GM18499 (cell line): ENCODE measurements at regions not wholly inside any gene's neighbourhood (a gene's known extent, or its start where the extent isn't known, plus 50 kb on each side); places are given as distances from the start of the nearest gene placed in this dataset.
"Not testable (repeated sequence)": the region's sequence is repeated elsewhere in the genome, so short reads cannot be mapped to it uniquely, and the experiment has no call there.

ENCODE experiments used
- ATAC-seq: cut with Tn5 transposase; IDR thresholded peaks from one replicate; pipeline ENCODE4 v1.9.1; 2021; ENCODE audit warnings: moderate number of reproducible peaks; ENCODE audit not compliant: insufficient read depth, unreplicated experiment

DNA sequence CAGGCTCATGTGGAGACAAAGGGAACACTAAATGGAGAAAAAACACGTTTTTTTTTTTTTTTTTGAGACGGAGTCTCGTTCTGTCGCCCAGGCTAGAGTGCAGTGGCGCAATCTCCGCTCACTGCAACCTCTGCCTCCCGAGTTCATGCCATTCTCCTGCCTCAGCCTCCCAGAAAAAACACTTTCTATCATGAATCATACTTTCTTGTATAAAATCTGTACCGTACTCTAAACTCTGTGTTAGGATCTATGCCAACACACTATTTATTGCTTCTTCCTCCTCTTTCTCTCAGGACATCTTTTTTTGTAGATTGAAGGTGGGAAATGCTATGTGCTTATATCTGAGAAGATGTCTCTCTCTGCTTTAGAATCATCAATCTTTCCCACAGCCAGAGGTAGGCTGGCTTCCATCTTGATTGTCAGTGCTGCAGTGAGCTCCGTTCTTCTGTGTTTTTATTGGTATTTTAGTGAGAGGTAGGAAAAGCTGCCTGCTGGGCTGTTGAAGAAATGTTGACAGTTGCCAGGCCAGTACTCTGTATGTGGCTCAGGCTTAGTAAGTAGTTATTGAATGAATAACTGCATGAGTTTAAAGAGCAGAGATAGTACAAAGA is 101.1 kb downstream of the GPR85 start:
- no peak for ATAC-seq

DNA sequence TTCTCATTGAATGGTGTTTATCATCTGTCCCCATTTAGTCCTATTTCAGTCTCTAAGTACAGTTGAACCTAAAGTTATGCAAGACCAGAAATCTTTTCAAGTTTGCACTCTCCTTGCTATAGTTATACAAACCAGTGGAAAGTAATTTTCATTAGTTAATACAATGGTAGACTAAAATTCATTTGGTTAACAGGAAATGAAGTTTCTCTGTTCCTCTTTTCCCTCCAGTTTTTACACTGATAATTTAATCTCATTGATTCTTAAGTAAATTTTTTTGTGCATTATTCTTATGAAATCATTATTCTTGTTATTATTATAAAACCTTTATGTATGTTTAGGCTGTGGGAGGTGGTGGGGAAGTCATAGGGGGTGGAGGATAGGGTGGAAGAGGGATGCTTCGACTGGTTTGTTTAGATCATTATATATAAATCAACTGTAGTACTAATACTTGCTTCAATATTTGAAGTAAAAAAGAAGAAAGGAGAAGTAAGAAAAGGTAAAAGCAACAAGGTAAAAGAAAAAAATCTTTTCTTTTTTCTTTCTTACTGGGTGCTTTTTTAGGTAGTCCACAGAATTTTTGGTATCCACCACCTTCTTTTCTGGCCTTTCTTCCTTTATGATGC is 104.1 kb downstream of the GPR85 start:
- peak; percentile 64 for ATAC-seq

GRCh38 chr7:112981966-112982365 is 104.7 kb downstream of the GPR85 start:
- ATAC-seq = peak; percentile 9

DNA sequence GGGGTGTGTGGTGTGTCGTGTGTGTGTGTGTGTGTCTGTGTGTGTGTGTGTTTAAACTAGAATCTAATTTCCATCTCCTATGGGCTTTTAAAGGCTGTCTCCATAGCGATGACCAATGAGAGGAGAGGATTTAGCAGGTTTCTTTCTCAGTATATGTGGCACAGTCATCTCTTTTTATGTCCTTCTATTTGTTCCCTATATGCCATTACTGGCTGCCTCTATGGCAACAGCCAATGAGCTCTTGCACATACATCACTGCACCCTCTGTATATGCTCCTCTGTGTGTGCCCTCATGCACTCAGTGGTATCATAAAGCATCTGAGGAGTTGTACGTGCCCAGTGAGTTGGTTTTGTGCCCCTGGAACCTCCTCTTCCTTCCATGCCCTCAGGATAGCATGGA is 107.6 kb downstream of the GPR85 start:
- not testable (repeated sequence) for ATAC-seq

DNA sequence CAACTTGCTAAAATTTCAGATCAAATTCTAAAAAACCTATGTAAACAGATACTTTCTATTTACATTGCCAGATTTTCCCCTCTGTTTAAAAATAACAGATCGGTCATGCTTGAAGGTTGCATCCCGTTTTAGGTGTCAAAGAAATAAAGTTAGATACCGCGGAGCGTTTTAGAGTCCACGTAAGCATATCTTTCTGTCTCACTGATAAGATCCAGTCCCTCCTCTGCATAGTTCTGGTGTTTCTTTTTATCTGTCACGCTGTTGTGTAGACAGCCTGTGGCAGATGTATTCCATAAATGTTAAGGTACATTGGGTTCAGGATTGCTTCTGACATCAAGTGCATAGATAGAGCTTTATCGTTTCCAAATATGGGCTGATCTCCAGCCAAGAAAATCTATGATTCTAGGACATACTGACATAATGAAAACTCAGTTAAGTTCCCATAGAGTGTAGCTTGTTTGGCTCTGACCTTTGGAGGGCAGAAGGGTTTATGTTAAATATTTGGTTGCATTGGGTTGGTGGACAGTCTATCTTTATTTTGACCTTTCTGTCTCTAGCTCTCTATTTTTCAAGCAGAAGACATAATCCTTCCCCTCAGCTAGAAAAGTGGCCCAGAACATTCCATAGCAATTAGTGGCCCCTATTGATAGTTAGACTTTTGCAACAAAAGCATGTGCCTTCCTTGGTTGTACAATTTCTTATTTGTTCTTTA is 109.2 kb downstream of the GPR85 start:
- ATAC-seq = not testable (repeated sequence)

- ATAC-seq = no peak
Measured at GRCh38 chr7:112970771-112971170, 115.9 kb downstream of the GPR85 start.

- no peak for ATAC-seq
Measured at GRCh38 chr7:112969946-112970345, 116.7 kb downstream of the GPR85 start.

- no peak for ATAC-seq
Measured at GRCh38 chr7:112965506-112965905, 121.1 kb downstream of the GPR85 start.

GRCh38 chr7:112963634-112964033 is 123.0 kb downstream of the GPR85 start:
- ATAC-seq = no peak

- ATAC-seq = no peak
Measured at GRCh38 chr7:112962815-112963214, 123.8 kb downstream of the GPR85 start.

- ATAC-seq = no peak
Measured at GRCh38 chr7:112959276-112959675, 127.4 kb downstream of the GPR85 start.

- ATAC-seq = no peak
Measured at GRCh38 chr7:112958775-112959174, 127.9 kb downstream of the GPR85 start.

DNA sequence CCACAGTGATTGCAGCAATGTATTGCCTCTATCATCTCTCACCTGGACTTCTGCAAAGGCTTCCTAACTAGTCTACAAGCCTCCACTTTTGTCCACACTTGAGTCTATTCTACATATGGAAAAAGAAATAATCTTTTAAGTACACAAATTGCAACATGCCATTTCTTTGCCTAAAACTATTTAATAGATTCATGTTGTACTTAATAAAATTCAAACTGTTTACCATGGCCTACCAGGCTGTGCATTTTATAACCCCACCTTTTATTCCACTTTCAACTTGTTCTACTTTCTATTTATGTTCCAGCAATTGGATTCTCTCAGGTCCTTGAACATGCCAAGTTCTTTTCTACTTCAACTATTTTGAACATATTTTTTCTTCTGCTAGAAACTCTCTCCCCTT is 128.7 kb downstream of the GPR85 start:
- ATAC-seq = no peak

GRCh38 chr7:112953031-112953430 is 133.6 kb downstream of the GPR85 start:
- not testable (repeated sequence) for ATAC-seq

DNA sequence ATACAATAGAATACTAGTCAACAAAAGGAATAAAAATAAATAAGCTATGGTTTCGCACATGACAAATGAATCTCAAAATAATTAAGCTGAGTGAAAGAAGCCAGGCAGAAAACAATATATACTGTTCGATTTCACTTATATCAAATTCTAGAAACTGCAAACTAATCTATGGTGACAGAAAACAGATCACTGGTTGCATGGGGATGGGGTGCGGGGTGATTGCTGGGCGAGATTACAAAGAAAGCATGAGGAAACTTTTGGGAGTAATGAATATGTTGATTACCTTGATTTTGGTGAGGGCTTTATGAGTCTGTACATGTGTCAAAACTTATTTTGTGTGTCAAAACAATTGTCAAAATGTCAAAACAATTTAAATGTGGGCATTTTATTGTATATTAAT is 135.6 kb downstream of the GPR85 start:
- ATAC-seq = no peak

DNA sequence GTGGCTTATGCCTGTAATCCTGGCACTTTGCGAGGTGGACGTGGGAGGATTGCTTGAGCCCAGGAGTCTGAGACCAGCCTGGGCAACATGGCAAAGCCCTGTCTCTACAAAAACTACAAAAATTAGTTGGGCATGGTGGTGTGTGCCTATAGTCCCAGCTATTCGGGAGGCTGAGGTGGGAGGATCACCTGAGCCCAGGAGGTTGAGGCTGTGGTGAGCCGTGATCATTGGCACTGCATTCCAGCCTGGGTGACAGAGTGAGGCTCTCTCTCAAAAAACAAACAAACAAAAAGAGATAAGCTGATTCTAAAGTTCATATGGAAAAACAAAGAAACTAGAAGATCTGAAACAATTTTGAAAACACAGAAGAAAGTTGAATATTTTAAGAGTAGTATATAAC is 136.9 kb downstream of the GPR85 start:
- ATAC-seq = not testable (repeated sequence)

DNA sequence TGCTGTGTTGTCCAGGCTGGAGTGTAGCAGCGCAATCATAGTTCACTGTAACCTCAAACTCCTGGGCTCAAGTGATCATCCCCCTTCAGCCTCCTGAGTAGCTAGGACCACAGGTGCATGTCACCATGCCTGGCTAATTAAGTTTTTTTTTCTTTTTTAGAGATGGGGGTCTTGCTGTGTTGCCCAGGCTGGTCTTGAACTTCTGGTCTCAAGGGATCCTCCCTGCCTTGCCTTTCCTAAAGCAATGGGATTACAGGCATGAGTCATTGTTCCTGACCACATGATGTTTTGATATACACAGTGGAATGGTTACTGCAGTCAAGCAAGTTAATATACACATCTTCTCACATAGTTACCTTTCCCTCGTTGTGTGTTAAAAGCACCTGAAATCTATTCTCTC is 140.3 kb downstream of the GPR85 start:
- no peak for ATAC-seq

DNA sequence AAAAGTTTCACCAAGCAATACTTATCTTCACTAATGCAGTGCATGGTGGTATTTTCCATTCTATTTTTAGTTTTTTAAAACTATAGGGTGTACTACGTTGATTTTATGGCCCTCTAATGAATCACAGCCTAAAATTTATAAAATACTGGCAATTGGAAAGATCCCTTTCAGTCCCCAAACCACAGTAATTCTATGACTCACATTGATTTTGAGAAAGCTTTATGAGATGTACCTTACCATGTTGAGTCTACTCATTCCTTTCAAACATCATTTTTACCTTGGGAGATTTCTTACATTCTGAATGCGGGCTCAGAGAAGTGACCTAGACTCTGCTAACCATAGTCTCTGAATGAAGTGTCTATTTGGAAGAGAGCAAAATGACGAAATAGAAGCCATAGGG is 141.6 kb downstream of the GPR85 start:
- no peak for ATAC-seq

GRCh38 chr7:112942981-112943380 is 143.6 kb downstream of the GPR85 start:
- ATAC-seq = no peak

DNA sequence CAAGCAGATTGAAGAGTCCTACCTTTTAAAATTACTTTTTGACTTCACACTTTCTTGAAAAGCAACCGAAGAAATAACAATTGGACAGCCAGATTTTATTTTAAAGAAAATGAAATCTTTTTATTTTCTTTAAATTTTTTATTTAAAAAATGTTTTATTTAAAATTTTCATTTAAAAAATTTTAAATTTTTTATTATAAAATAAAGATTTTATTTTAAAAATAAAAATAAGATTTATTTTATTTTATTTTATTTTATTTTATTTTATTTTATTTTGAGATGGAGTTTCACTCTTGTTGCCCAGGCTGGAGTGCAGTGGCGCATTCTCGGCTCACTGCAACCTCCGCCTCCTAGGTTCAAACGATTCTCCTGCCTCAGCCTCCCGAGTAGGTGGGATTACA is 144.5 kb downstream of the GPR85 start:
- ATAC-seq = not testable (repeated sequence)

DNA sequence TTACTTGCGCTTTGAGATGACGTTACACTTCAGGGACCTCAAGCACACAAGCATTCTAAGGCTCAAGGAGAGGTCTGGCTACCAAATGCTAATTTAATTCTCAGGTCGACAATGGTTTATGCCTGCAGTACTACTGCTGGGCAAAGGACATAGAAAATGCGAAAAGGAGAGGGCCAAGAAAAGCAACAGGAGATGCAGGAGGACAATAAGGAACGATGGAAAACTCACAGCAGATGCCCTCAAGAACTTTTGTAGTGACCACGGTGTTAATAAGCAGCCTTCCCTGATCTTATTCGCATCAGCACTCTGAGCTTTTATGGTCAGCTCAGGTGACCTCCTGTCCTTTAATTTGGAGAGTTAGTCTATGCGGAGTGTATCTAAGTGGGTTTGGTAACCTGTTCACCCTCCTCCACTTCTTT is 146.3 kb downstream of the GPR85 start:
- ATAC-seq = peak; percentile 19
